ENCODE measurements at regions not wholly inside any gene's neighbourhood (a gene's known extent, or its start where the extent isn't known, plus 50 kb on each side); places are given as distances from the start of the nearest gene placed in this dataset.
A peak's percentile ranks its signal among the peaks of the same experiment; 100 is the strongest.

GRCh38 chr5:163943546-163943945, 438.1 kb downstream of the MAT2B start:
- H3K9ac ChIP-seq (replicated peaks; ENCODE audit: extremely low read depth, insufficient read depth, low read length), result no peak overlapping the region
- POLR2A ChIA-PET, result no interaction called here

DNA sequence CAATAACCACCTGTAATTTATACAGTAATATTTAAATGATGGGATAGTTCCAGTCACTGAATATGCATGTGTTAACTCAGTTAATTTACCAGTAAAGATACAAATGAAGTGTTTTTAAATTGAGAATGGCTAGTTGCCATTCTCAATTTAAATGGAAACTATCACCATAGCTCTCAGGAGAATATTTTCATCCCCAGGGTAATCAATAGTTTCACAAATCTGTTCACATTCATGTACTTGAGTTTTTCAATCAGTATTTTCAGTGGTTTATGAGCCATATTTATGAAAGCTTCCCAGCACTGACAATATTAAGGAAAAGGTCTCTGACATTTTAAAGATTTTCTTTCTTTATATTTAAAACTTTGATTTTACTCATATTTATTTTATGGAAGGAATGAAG, 439.3 kb downstream of the MAT2B start:
- Histone ChIP-seq H3K4me2 (ENCODE audit: insufficient read depth, low read length) (no peak overlapping the region), H3K27ac (ENCODE audit: insufficient read depth, low read depth, low read length) (no peak overlapping the region), H3K79me2 (ENCODE audit: control insufficient read depth, insufficient read depth, low read length) (no peaks in the 10 kb centered on the region), H2AFZ (ENCODE audit: low read depth, low read length) (no peak overlapping the region), H3K4me1 (ENCODE audit: control insufficient read depth, extremely low read depth, insufficient read depth, low read length) (peaks cover 11% of the 10 kb centered on the region), H3K9me3 (replicated peaks; ENCODE audit: control insufficient read depth, insufficient read depth, low read length) (no peaks in the 10 kb centered on the region), H4K20me1 (replicated peaks; ENCODE audit: control insufficient read depth, extremely low read depth, insufficient read depth, low read length) (no peaks in the 10 kb centered on the region), H3K4me3 (replicated peaks in 1 of 3; ENCODE audit: insufficient read depth in 1 of 3, low read depth in 1 of 3, low read length in 3 of 3) (no peak overlapping the region), H3K9ac (replicated peaks; ENCODE audit: extremely low read depth, insufficient read depth, low read length) (no peak overlapping the region), H3K27me3 (ENCODE audit: control insufficient read depth in 2 of 2, insufficient read depth in 2 of 2, low read length in 2 of 2) (no peaks in the 10 kb centered on the region), H3K9me1 (replicated peaks; ENCODE audit: control insufficient read depth, extremely low read depth, insufficient read depth, low read length) (no peaks in the 10 kb centered on the region), H3K36me3 (ENCODE audit: control insufficient read depth in 2 of 2, extremely low read depth in 1 of 2, insufficient read depth in 2 of 2, low read length in 2 of 2) (no peaks in the 10 kb centered on the region)
- no TSS peak for BruUV-seq (replicated peaks)
- ChIA-PET POLR2A (no interaction called here), CTCF (interaction anchor here (0.9 kb wide), 1 partner anchor 135 kb away, joined by 3 read pairs; no protein-coding TSS in a partner anchor)
- FAIRE-seq (no peak), DNase-seq (ENCODE audit: low read depth, low spot score) (no peak)
- TF ChIP-seq POLR2AphosphoS5 (IDR thresholded peaks at IDR 0.05; ENCODE audit: insufficient read depth, low read depth, low read length), result no peak
- TF ChIP-seq JUN (IDR thresholded peaks at IDR 0.05; ENCODE audit: borderline replicate concordance, insufficient read depth, insufficient read length, low read depth), result no peak
- TF ChIP-seq EZH2 (IDR thresholded peaks at IDR 0.05; ENCODE audit: borderline replicate concordance, low read depth, low read length, severe bottlenecking), result no peak
- no peak for TF ChIP-seq MYC (IDR thresholded peaks at IDR 0.05; ENCODE audit: low read depth, low read length)
- no peak for TF ChIP-seq GATA2 (IDR thresholded peaks at IDR 0.05; ENCODE audit: insufficient read depth, insufficient read length, low read depth, low read length)
- TF ChIP-seq FOS (IDR thresholded peaks at IDR 0.05; ENCODE audit: borderline replicate concordance, insufficient read depth, low read length), result no peak
- TF ChIP-seq MAX (IDR thresholded peaks at IDR 0.05; ENCODE audit: insufficient read depth, insufficient read length), result no peak
- TF ChIP-seq POLR2A (IDR thresholded peaks at IDR 0.05; ENCODE audit: low read depth, low read length), result no peak
- TF ChIP-seq, protein P1, sequence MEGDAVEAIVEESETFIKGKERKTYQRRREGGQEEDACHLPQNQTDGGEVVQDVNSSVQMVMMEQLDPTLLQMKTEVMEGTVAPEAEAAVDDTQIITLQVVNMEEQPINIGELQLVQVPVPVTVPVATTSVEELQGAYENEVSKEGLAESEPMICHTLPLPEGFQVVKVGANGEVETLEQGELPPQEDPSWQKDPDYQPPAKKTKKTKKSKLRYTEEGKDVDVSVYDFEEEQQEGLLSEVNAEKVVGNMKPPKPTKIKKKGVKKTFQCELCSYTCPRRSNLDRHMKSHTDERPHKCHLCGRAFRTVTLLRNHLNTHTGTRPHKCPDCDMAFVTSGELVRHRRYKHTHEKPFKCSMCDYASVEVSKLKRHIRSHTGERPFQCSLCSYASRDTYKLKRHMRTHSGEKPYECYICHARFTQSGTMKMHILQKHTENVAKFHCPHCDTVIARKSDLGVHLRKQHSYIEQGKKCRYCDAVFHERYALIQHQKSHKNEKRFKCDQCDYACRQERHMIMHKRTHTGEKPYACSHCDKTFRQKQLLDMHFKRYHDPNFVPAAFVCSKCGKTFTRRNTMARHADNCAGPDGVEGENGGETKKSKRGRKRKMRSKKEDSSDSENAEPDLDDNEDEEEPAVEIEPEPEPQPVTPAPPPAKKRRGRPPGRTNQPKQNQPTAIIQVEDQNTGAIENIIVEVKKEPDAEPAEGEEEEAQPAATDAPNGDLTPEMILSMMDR (IDR thresholded peaks at IDR 0.05; ENCODE audit: extremely low read depth in 1 of 2, insufficient read depth in 1 of 2, low read depth in 1 of 2, low read length in 2 of 2), result no peak
- intact Hi-C loops (cut with micrococcal nuclease) (no loop called here), dilution Hi-C loops (cut with MboI; ENCODE audit: extremely low pct_ligation_motif_present, low sequenced_read_pairs) (no loop called here)

More at GRCh38 chr5:163943546-163943945, 438.1 kb downstream of the MAT2B start:
- no TSS peak for BruUV-seq (replicated peaks)
- Histone ChIP-seq H3K4me2 (ENCODE audit: insufficient read depth, low read length) (peak overlapping the region; percentile 71), H3K9me1 (replicated peaks; ENCODE audit: control insufficient read depth, extremely low read depth, insufficient read depth, low read length) (no peaks in the 10 kb centered on the region), H4K20me1 (replicated peaks; ENCODE audit: control insufficient read depth, extremely low read depth, insufficient read depth, low read length) (no peaks in the 10 kb centered on the region), H3K79me2 (ENCODE audit: control insufficient read depth, insufficient read depth, low read length) (no peaks in the 10 kb centered on the region), H3K36me3 (ENCODE audit: control insufficient read depth in 2 of 2, extremely low read depth in 1 of 2, insufficient read depth in 2 of 2, low read length in 2 of 2) (no peaks in the 10 kb centered on the region), H3K9me3 (replicated peaks; ENCODE audit: control insufficient read depth, insufficient read depth, low read length) (no peaks in the 10 kb centered on the region), H3K27ac (ENCODE audit: insufficient read depth, low read depth, low read length) (peak overlapping the region; percentile 88), H3K4me3 (replicated peaks in 1 of 3; ENCODE audit: insufficient read depth in 1 of 3, low read depth in 1 of 3, low read length in 3 of 3) (no peak overlapping the region), H3K27me3 (ENCODE audit: control insufficient read depth in 2 of 2, insufficient read depth in 2 of 2, low read length in 2 of 2) (no peaks in the 10 kb centered on the region), H2AFZ (ENCODE audit: low read depth, low read length) (peak overlapping the region; percentile 61), H3K4me1 (ENCODE audit: control insufficient read depth, extremely low read depth, insufficient read depth, low read length) (peaks cover 11% of the 10 kb centered on the region)
- DNase-seq (ENCODE audit: low read depth, low spot score), result peak; percentile 87
- dilution Hi-C loops (cut with MboI; ENCODE audit: extremely low pct_ligation_motif_present, low sequenced_read_pairs) (no loop called here), intact Hi-C loops (cut with micrococcal nuclease) (no loop called here)
- no peak for TF ChIP-seq MYC (IDR thresholded peaks at IDR 0.05; ENCODE audit: low read depth, low read length)
- peak; percentile 78 for TF ChIP-seq JUN (IDR thresholded peaks at IDR 0.05; ENCODE audit: borderline replicate concordance, insufficient read depth, insufficient read length, low read depth)
- peak; percentile 66 for FAIRE-seq
- CTCF ChIA-PET, result interaction anchor here (0.9 to 2.1 kb wide), 2 partner anchors 247 to 561 kb away, joined by 3 to 8 read pairs; no protein-coding TSS in a partner anchor

Measured in endothelial cell of umbilical vein (primary cell).